ENCODE measurements at regions not wholly inside any gene's neighbourhood (a gene's known extent, or its start where the extent isn't known, plus 50 kb on each side); places are given as distances from the start of the nearest gene placed in this dataset.

- TF ChIP-seq CTCF (IDR thresholded peaks at IDR 0.05; ENCODE audit: low read depth, low read length) (no peak), EZH2phosphoT487 (IDR thresholded peaks at IDR 0.05; ENCODE audit: low read depth) (no peak)
These were observed 149.0 kb upstream of the ARG1 start for GRCh38 chr6:131424016-131424415.
